CD14-positive monocyte (primary cell): ENCODE measurements at regions not wholly inside any gene's neighbourhood (a gene's known extent, or its start where the extent isn't known, plus 50 kb on each side); places are given as distances from the start of the nearest gene placed in this dataset.

Source experiments
- DNase-seq, 3 donors: peaks; one replicate each; pipeline ENCODE4 v3.0.0-alpha.2; 2011 to 2022
- H2AFZ ChIP-seq: 2 replicates; pipeline ENCODE4 v1.6.0; 2012; ENCODE audit warnings: mild to moderate bottlenecking, low read depth, low read length, inconsistent platforms; ENCODE audit not compliant: insufficient read depth, poor library complexity, severe bottlenecking
- H3K27ac ChIP-seq, 2 donors: 1 replicate in 1 of 2; 2 replicates in 1 of 2; pipeline ENCODE4 v1.5.1; 2012 to 2013; ENCODE audit warnings: low read length in 2 of 2, control low read depth in 1 of 2, inconsistent platforms in 1 of 2, low read depth in 1 of 2, mild to moderate bottlenecking in 1 of 2
- H3K27me3 ChIP-seq, 2 donors: one replicate each; pipeline versions ENCODE4 v1.6.0 to v1.6.1; 2011 to 2013; ENCODE audit warnings: low read length in 2 of 2; ENCODE audit not compliant: control insufficient read depth in 2 of 2, insufficient read depth in 2 of 2
- H3K36me3 ChIP-seq, 2 donors: replicated peaks in 1 of 2; 1 replicate in 1 of 2; 2 replicates in 1 of 2; pipeline versions ENCODE4 v1.5.1 to v1.6.1; 2012 to 2013; ENCODE audit warnings: low read length in 2 of 2, control low read depth in 1 of 2, inconsistent platforms in 1 of 2, mild to moderate bottlenecking in 1 of 2; ENCODE audit not compliant: insufficient read depth in 2 of 2, control insufficient read depth in 1 of 2
- H3K4me1 ChIP-seq, 2 donors: 1 replicate in 1 of 2; 2 replicates in 1 of 2; pipeline versions ENCODE4 v1.5.1 to v1.6.1; 2012 to 2013; ENCODE audit warnings: low read length in 2 of 2, control low read depth in 1 of 2, inconsistent platforms in 1 of 2, mild to moderate bottlenecking in 1 of 2, moderate library complexity in 1 of 2; ENCODE audit not compliant: insufficient read depth in 2 of 2, control insufficient read depth in 1 of 2
- H3K4me2 ChIP-seq: replicated peaks from 2 replicates; pipeline ENCODE3; 2012; ENCODE audit warnings: low read length, moderate library complexity, mild to moderate bottlenecking; ENCODE audit not compliant: poor library complexity, severe bottlenecking; ENCODE audit errors: extremely low read depth
- H3K4me3 ChIP-seq, 3 experiments: fragments of 200-600 bp in 1 of 3; sonication (generic) in 1 of 3; replicated peaks in 1 of 3; 1 replicate in 2 of 3; 2 replicates in 1 of 3; pipeline ENCODE4 v1.5.1; 2011 to 2013; ENCODE audit warnings: low read length in 3 of 3, mild to moderate bottlenecking in 3 of 3, control low read depth in 2 of 3, low read depth in 2 of 3, inconsistent platforms in 1 of 3, moderate library complexity in 1 of 3
- H3K79me2 ChIP-seq: 2 replicates; pipeline ENCODE4 v1.6.0; 2012; ENCODE audit warnings: mild to moderate bottlenecking, control low read depth, inconsistent platforms, low read length, moderate library complexity; ENCODE audit not compliant: insufficient read depth
- H3K9ac ChIP-seq: 2 replicates; pipeline ENCODE4 v1.6.0; 2017; ENCODE audit warnings: low read length, mild to moderate bottlenecking; ENCODE audit not compliant: insufficient read depth, poor library complexity, severe bottlenecking
- H3K9me3 ChIP-seq, 2 donors: replicated peaks in 1 of 2; 1 replicate in 1 of 2; 2 replicates in 1 of 2; pipeline versions ENCODE4 v1.5.1 to v1.6.1; 2012 to 2013; ENCODE audit warnings: low read length in 2 of 2, control low read depth in 1 of 2; ENCODE audit not compliant: control insufficient read depth in 1 of 2, insufficient read depth in 1 of 2
- H4K20me1 ChIP-seq: 2 replicates; pipeline ENCODE4 v1.6.0; 2012; ENCODE audit warnings: mild to moderate bottlenecking, low read length, control low read depth, moderate library complexity; ENCODE audit not compliant: insufficient read depth
- H3K27ac Mint-ChIP-seq, 7 donors: one replicate each; pipeline ENCODE4 v1.8.0; 2020; ENCODE audit warnings: mild to moderate bottlenecking in 7 of 7, mixed read lengths in 7 of 7, moderate library complexity in 6 of 7, inconsistent platforms in 2 of 7
- H3K27me3 Mint-ChIP-seq, 3 donors: one replicate each; pipeline ENCODE4 v1.8.0; 2021 to 2022; ENCODE audit warnings: low read depth in 3 of 3, mild to moderate bottlenecking in 3 of 3, mixed read lengths in 3 of 3, moderate library complexity in 3 of 3, inconsistent platforms in 1 of 3
- H3K36me3 Mint-ChIP-seq, 2 donors: one replicate each; pipeline ENCODE4 v1.8.0; 2020; ENCODE audit warnings: mixed read lengths in 2 of 2, inconsistent platforms in 1 of 2, mild to moderate bottlenecking in 1 of 2
- H3K4me1 Mint-ChIP-seq: one replicate; pipeline ENCODE4 v1.8.0; 2020; ENCODE audit warnings: mild to moderate bottlenecking, mixed read lengths
- H3K4me3 Mint-ChIP-seq, 2 donors: one replicate each; pipeline ENCODE4 v1.8.0; 2020; ENCODE audit warnings: mild to moderate bottlenecking in 2 of 2, mixed read lengths in 2 of 2, moderate library complexity in 1 of 2
- H3K9me3 Mint-ChIP-seq, 7 donors: one replicate each; pipeline ENCODE4 v1.8.0; 2020 to 2022; ENCODE audit warnings: mixed read lengths in 7 of 7, mild to moderate bottlenecking in 6 of 7, moderate library complexity in 6 of 7, inconsistent platforms in 2 of 7
- WGBS: methylation state at CpG from one replicate; pipeline ENCODE4 v1.1.5; 2013; ENCODE audit warnings: missing lambda C conversion rate; ENCODE audit not compliant: insufficient coverage; 5-methylcytosine and 5-hydroxymethylcytosine counted together
- intact Hi-C, 2 donors: fragments of 100-400 bp; cut with micrococcal nuclease; formaldehyde crosslinking; loops; one replicate each; pipeline versions ENCODE4 v1.15.0 to v1.15.1; 2023
- TF ChIP-seq, protein P1 (sequence below): fragments of 200-600 bp; IDR thresholded peaks from one replicate; pipeline ENCODE4 v1.8.0; 2022; ENCODE audit warnings: antibody characterized with exemption, mild to moderate bottlenecking

DNA sequence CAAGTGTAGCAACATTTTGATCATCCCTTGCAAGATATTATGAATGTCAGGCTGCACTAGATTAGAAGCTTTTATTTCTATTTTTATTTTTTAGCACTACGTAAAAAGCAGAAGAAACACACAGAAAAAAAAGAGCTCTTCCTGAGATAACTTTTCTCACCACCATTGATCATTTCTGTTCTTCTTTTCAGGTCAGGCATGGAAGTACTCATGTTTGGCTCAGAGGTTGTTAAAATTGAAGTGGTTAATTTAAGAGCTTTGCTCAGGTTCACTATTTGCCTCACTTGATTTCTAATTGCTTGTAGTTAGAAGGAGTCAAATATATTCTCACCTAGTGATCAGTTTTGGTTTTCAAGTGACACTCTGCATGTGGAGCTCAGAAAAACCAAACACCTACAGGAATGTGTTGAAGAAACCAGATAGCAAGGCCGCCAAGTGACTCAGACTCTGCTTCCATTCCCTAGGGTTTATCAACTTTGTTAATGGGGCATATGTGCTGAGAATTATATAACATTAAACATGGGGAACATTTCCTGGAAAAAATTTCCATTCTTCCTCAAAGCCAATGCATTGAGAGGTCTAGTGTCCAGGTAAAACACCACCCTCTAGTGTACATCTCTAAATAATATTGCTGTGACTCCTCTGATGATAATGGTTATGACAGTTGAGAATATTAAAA lies 679.8 kb downstream of the CETN3 start:
- no peak overlapping the region for H3K27ac ChIP-seq
- no CpG with 5 or more reads among the region's 2 CpGs for WGBS
- no peaks in the 10 kb centered on the region for H3K79me2 ChIP-seq
- Mint-ChIP-seq H3K4me3 (no peak overlapping the region), H3K27ac (no peak overlapping the region), H3K4me1 (peaks cover 7% of the 10 kb centered on the region), H3K9me3 (no peaks in the 10 kb centered on the region), H3K36me3 (no peaks in the 10 kb centered on the region), H3K27me3 (no peaks in the 10 kb centered on the region)
- H3K36me3 ChIP-seq = no peaks in the 10 kb centered on the region
- no peak overlapping the region for H2AFZ ChIP-seq
- no peak overlapping the region for H3K4me2 ChIP-seq
- H3K9me3 ChIP-seq = no peaks in the 10 kb centered on the region
- H4K20me1 ChIP-seq = no peaks in the 10 kb centered on the region
- no peak overlapping the region for H3K9ac ChIP-seq
- H3K4me1 ChIP-seq = no peaks in the 10 kb centered on the region
- DNase-seq = no peak
- TF ChIP-seq, protein P1, sequence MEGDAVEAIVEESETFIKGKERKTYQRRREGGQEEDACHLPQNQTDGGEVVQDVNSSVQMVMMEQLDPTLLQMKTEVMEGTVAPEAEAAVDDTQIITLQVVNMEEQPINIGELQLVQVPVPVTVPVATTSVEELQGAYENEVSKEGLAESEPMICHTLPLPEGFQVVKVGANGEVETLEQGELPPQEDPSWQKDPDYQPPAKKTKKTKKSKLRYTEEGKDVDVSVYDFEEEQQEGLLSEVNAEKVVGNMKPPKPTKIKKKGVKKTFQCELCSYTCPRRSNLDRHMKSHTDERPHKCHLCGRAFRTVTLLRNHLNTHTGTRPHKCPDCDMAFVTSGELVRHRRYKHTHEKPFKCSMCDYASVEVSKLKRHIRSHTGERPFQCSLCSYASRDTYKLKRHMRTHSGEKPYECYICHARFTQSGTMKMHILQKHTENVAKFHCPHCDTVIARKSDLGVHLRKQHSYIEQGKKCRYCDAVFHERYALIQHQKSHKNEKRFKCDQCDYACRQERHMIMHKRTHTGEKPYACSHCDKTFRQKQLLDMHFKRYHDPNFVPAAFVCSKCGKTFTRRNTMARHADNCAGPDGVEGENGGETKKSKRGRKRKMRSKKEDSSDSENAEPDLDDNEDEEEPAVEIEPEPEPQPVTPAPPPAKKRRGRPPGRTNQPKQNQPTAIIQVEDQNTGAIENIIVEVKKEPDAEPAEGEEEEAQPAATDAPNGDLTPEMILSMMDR = no peak
- H3K27me3 ChIP-seq = no peaks in the 10 kb centered on the region
- intact Hi-C loops = no loop called here
- H3K4me3 ChIP-seq = no peak overlapping the region

DNA sequence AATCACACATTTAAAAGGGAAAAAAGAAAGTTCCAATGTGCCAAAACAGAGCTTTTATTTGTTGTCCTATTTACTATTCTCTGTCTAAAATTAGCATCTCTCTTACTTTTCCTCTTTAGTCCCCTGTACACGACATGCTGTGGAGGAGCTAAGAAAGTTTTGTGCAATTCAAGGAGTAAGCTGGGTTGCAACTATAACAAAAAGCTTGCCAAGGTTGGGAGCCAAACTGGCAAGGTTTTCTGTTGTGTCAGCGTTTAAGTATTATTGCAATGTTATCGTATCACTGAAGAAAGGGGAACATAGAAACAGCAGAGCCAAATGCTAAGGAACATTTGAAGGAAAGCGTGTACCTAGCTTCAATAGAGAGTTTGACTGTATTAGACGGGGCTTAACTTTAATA lies 680.8 kb downstream of the CETN3 start:
- H3K36me3 Mint-ChIP-seq = no peaks in the 10 kb centered on the region
- Histone ChIP-seq H4K20me1 (no peaks in the 10 kb centered on the region), H3K4me2 (no peak overlapping the region), H2AFZ (no peak overlapping the region), H3K27ac (no peak overlapping the region), H3K4me1 (no peaks in the 10 kb centered on the region), H3K4me3 (no peak overlapping the region), H3K9ac (no peak overlapping the region), H3K27me3 (no peaks in the 10 kb centered on the region), H3K36me3 (no peaks in the 10 kb centered on the region), H3K79me2 (no peaks in the 10 kb centered on the region), H3K9me3 (no peaks in the 10 kb centered on the region)
- DNase-seq = no peak
- H3K4me3 Mint-ChIP-seq = no peak overlapping the region
- 0% methylated on average over 1 of the region's 5 CpGs for WGBS
- H3K9me3 Mint-ChIP-seq = no peaks in the 10 kb centered on the region
- TF ChIP-seq, protein P1 = no peak
- intact Hi-C loops = no loop called here
- H3K27ac Mint-ChIP-seq = no peak overlapping the region
- H3K4me1 Mint-ChIP-seq = peaks cover 7% of the 10 kb centered on the region
- H3K27me3 Mint-ChIP-seq = no peaks in the 10 kb centered on the region
